GM19463 (cell line): ENCODE measurements at regions not wholly inside any gene's neighbourhood (a gene's known extent, or its start where the extent isn't known, plus 50 kb on each side); places are given as distances from the start of the nearest gene placed in this dataset.

Experiments used
- ATAC-seq: cut with Tn5 transposase; IDR thresholded peaks from one replicate; pipeline ENCODE4 v1.9.1; 2021; ENCODE audit warnings: mild to moderate bottlenecking, moderate library complexity; ENCODE audit not compliant: unreplicated experiment

GRCh38 chr4:18844726-18845125 lies 823.2 kb upstream of the LCORL start:
- ATAC-seq: no peak

- no peak for ATAC-seq
These were observed 820.9 kb upstream of the LCORL start for GRCh38 chr4:18842431-18842830.

- ATAC-seq: no peak
These were observed 818.9 kb upstream of the LCORL start for GRCh38 chr4:18840481-18840880.

- no peak for ATAC-seq
These were observed 794.8 kb upstream of the LCORL start for GRCh38 chr4:18816228-18816895.

DNA sequence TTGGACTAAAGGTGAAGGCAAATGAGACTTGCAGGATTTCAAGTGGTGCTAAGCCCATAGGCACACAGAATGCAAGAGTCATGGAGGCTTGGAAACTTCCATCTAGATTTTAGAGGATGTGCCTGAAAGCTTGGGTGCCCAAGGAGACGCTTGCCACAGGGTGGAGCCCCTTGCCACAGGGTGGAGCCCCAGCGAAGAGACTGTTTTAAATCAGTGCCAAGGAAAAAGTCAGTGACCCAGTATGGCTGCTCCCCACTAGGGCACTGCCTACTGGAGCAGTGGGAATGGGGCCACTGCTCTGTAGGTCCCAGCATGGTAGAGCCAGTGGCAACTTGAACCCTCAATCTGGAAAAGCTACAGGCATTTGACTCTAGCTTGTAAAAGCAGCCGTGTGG lies 794.2 kb upstream of the LCORL start:
- ATAC-seq: no peak

- ATAC-seq: no peak
These were observed 793.7 kb upstream of the LCORL start for GRCh38 chr4:18815081-18815778.

DNA sequence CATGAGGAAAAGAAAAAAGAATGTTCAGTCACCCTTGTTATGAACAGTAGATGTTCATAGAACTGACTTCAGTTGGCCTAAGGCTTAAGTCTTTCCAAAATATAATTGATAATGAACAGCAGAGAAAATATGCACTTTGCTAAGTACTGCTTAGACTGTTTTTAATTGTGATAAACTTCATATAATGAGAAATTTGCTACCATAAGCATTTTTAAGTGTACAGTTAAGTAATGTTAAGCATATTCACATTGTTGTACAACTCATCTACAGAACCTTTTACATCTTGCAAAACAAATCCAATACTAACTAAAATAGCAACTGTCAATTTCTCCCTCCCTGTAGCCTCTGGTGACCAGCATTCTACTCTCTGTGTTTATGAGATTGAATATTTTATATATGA lies 792.2 kb upstream of the LCORL start:
- no peak for ATAC-seq

- ATAC-seq: no peak
These were observed 791.5 kb upstream of the LCORL start for GRCh38 chr4:18813055-18813454.

GRCh38 chr4:18803781-18804180 lies 782.2 kb upstream of the LCORL start:
- ATAC-seq: no peak

DNA sequence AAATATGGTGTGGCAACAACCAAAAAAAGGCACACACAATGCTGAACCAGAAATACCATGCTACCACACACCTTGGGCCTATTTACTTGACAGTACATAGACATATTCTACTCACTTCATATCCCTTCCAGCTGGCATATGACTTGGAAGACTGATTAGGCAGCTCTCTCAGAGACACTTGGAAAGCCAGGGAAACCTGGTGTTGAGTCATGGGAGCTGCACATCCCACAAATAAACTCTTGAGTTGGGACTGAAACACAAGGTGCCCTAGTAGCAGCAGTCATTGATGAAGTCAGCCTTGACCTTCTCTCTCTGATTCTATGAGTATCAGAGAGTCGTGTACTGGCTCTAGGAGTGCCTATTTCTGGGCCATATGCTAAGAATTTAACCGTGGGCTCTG lies 776.6 kb upstream of the LCORL start:
- no peak for ATAC-seq

GRCh38 chr4:18795794-18796193 lies 774.2 kb upstream of the LCORL start:
- ATAC-seq: no peak

DNA sequence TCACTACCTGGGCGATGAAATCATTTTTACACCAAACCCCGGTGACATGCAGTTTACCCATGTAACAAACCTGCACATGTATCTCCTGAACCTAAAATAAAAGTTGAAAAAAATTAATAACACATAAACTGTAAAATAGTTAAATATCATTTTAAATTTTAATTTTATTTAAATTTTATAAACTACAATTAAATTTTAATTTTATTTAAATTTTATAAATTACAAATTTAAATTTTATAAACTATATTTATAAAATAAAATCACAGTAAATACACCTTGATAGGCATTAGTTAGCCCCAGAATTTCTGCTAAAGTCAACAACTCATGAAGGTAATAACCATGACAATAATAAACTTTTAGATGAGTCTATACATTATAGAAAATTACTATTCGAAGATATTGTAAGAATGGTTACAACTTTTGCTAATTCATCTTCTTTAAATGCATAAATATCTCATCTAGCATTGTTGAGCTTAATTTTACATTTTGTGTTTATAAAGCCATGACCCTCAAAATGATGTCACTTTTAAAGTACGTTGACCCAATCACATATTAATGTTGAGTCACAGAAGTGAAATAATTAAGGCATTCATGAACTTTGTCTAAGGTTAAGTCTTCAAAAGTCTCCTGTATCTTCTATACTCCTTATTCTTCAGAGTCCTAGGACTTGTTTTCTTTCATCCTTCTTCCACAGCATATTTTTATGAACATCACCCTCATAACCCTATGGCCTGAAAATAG lies 755.8 kb upstream of the LCORL start:
- ATAC-seq: no peak

DNA sequence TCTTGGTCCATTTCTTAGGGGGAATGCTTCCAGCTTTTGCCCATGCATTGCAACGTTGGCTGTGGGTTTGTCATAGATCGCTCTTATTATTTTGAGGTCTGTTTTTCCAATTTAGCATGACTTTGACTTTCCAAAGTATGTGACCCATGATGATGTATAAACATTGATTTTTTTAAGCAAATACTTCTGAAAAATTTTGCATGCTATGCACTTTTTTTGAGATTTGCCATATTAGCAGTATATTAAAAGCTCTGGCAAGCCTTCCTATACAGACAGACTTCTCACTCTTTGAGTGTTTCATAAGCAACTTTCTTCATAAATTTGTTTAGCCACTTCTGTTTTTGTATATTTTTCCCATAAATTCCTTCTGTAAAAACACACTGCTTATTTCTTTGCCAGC lies 746.4 kb upstream of the LCORL start:
- ATAC-seq: no peak

GRCh38 chr4:18756671-18757070 lies 735.1 kb upstream of the LCORL start:
- ATAC-seq: no peak

DNA sequence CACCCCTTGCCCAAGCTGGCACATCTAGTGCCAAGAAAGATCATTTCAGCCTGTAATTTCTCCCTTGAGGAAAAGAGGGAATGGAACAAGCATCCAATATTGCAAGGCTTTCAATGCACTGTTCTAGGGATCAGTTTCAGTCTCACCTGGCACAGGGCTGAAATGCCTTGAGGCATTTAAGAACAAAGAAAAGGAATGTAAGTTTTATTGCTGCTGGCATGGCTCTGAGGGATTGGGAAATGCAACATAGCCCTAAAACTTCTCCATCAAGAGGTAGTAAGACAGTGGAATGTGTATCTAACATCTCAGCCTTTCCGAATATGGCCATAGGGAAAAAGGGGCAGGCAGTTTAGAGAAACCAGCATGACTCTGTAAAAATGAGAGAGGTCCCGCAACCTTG lies 732.6 kb upstream of the LCORL start:
- no peak for ATAC-seq

DNA sequence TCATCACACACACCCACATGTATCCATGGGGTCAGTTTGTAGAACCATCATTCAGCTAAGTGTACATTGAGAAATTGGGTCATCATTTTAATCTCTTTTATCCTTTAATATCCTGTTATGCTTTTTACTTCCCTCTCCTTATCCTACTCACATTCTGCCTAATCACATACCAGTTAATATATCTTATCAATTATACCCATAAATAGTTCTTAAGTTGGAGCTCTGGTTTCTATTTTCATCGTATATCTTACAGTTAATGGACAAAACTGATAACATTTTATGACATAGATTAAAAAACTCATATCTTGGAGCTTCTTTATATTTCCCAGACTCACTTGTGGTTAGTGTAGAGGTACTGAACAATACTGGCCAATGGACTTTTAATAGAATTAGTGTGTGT lies 729.5 kb upstream of the LCORL start:
- no peak for ATAC-seq

DNA sequence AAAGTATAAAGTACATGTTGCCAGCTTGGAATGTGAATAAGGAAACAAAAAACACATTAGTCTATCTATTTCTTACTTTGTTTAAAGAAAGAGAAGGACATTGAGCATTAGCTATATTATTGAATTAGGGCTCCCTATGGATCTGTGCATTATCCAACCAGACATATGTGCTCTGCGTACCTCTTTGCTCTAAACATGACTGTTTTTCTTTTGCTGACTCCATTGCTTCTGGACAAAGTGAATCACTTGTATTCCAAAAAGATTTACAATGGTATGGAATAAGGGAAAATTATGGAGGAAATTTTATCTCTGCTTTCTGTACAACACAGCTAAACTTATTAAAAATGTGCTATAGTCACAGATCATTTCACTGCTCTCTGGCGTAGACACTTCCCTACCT lies 727.8 kb upstream of the LCORL start:
- ATAC-seq: no peak

- ATAC-seq: no peak
These were observed 715.0 kb upstream of the LCORL start for GRCh38 chr4:18736551-18736950.

GRCh38 chr4:18735740-18736268 lies 714.2 kb upstream of the LCORL start:
- no peak for ATAC-seq

GRCh38 chr4:18734405-18734804 lies 712.9 kb upstream of the LCORL start:
- no peak for ATAC-seq

DNA sequence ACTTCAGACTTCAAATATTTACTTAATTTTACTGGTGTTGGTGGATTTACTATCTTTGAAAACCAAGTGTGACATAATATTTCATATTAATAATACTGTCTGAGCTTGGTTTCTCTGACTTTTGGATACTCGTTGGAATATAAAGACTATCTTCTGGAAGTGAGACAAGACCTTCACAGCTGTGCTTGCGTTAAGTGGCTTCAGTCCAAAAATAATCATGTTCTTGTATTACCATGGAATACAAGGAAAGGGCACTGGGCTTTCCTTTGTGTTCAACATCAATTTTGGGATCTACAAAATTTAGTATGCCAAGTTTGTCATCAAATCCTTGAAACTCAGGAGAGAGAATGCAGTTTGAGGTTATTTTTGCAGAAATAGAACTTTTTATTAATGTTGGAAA lies 712.4 kb upstream of the LCORL start:
- ATAC-seq: no peak

- no peak for ATAC-seq
These were observed 701.2 kb upstream of the LCORL start for GRCh38 chr4:18722748-18723191.
